HUES6 (cell line): ENCODE measurements at regions not wholly inside any gene's neighbourhood (a gene's known extent, or its start where the extent isn't known, plus 50 kb on each side); places are given as distances from the start of the nearest gene placed in this dataset.

ENCODE experiments used
- H3K27ac ChIP-seq: 2 replicates; pipeline ENCODE4 v1.7.0; 2013; ENCODE audit warnings: low read depth, mild to moderate bottlenecking, low read length, inconsistent platforms
- H3K27me3 ChIP-seq: 2 replicates; pipeline ENCODE4 v1.6.1; 2013; ENCODE audit warnings: low read length; ENCODE audit not compliant: control insufficient read depth, insufficient read depth
- H3K36me3 ChIP-seq: 2 replicates; pipeline ENCODE4 v1.6.1; 2013; ENCODE audit warnings: low read length; ENCODE audit not compliant: control insufficient read depth, insufficient read depth
- H3K4me1 ChIP-seq: 2 replicates; pipeline ENCODE4 v1.6.1; 2013; ENCODE audit warnings: low read length; ENCODE audit not compliant: control insufficient read depth, insufficient read depth
- H3K4me3 ChIP-seq: 2 replicates; pipeline ENCODE4 v1.5.1; 2013; ENCODE audit warnings: low read depth, low read length
- H3K9ac ChIP-seq: one replicate; pipeline ENCODE4 v1.6.1; 2013; ENCODE audit warnings: mild to moderate bottlenecking, low read length
- H3K9me3 ChIP-seq: 2 replicates; pipeline ENCODE4 v1.6.1; 2013; ENCODE audit warnings: low read depth, low read length; ENCODE audit not compliant: control insufficient read depth, insufficient read depth

DNA sequence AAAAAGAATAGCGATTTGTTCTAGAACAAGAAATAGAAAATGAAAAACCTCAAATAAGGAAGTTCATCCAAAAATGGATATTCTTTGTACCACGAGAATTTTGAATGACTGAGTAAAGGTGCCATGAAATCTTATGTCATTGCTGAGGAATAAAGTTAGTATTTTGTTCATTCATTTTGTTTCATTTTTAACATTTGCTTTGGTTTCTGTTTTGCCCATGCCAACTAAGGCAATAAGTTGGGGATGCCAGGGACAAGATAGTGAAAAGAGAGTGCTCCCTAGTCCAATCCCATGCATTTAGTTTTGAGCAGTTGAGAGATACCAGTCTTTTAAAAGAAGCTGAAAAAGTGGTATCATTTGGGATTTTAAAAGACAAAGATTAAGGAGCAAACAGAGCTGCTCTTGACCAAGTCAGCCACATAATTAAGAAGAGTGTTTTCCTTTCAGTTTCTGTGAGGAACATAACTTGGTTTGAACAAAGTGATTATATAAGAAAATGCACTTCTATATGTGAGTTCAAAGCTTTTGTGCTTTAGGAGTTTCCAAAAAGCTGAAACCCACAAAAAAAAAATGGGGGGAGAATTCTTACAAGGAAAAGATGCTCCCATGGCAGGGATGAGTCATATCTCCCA lies 201.4 kb downstream of the PLOD2 start:
- no peak overlapping the region for H3K9ac ChIP-seq
- no peak overlapping the region for H3K27ac ChIP-seq
- no peaks in the 10 kb centered on the region for H3K4me1 ChIP-seq
- H3K4me3 ChIP-seq = no peak overlapping the region
- no peaks in the 10 kb centered on the region for H3K36me3 ChIP-seq
- H3K27me3 ChIP-seq = no peaks in the 10 kb centered on the region
- no peaks in the 10 kb centered on the region for H3K9me3 ChIP-seq

DNA sequence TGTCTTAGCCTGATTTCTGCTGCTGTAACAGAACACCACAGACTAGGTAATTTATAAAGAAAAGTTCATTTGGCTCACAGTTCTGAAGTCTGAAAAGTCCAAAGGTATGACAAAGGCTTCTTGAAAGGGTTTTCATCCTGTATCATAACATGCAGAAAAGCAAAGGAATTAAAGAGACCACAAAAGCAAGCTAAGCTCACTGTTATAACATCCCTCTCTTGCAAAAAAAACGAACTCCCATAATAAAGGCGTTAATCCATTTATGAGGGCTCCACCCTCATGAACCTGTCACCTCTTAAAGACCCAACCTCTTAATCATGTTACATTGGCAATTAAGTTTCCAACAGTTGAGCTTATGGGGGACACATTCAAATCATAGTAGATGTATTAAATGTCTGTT lies 197.9 kb downstream of the PLOD2 start:
- no peaks in the 10 kb centered on the region for H3K9me3 ChIP-seq
- no peak overlapping the region for H3K27ac ChIP-seq
- H3K9ac ChIP-seq = no peak overlapping the region
- no peaks in the 10 kb centered on the region for H3K4me1 ChIP-seq
- no peaks in the 10 kb centered on the region for H3K36me3 ChIP-seq
- no peak overlapping the region for H3K4me3 ChIP-seq
- H3K27me3 ChIP-seq = no peaks in the 10 kb centered on the region

- Histone ChIP-seq H3K4me1 (no peaks in the 10 kb centered on the region), H3K9ac (no peak overlapping the region), H3K27me3 (no peaks in the 10 kb centered on the region), H3K4me3 (no peak overlapping the region), H3K36me3 (no peaks in the 10 kb centered on the region), H3K27ac (no peak overlapping the region), H3K9me3 (no peaks in the 10 kb centered on the region)
Measured at GRCh38 chr3:145967043-145967442, 193.9 kb downstream of the PLOD2 start.

DNA sequence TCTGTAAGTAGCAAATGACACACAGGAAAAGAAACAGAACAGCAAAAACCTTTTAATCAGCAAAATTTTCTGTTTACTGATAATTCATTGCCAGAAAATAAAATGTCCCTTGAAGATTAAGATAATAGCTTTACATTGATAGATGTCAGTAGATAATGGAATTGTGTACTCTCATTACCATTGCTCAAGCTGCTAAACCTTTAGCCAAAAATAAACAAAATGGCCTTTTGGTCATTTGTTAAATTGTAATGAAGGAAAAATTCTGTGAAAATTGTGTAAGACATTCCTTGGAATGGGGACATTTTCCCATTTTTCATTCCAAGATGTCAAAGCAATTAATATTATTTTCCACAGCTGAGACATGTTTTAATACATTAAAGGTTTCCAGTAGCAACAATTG lies 189.8 kb downstream of the PLOD2 start:
- no peaks in the 10 kb centered on the region for H3K36me3 ChIP-seq
- no peak overlapping the region for H3K9ac ChIP-seq
- no peak overlapping the region for H3K4me3 ChIP-seq
- H3K27ac ChIP-seq = no peak overlapping the region
- H3K27me3 ChIP-seq = no peaks in the 10 kb centered on the region
- no peaks in the 10 kb centered on the region for H3K9me3 ChIP-seq
- no peaks in the 10 kb centered on the region for H3K4me1 ChIP-seq

DNA sequence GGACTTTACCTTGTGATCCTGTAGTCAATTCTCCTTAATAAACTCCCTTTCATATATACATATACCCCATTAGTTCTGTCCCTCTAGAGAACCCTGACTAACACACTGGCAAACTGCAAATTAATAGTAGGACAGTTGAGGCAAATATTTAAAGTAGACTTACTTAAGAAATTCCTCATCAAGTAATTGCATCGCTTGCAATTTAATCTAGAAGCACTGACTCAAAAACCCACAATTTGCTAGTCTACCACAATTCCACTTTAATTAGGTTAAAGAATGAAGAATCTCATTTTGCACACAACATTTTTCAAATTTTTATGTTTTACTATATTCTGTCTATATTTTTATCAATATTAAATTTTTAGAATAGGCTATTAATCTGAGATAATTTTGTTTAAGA lies 188.1 kb downstream of the PLOD2 start:
- no peak overlapping the region for H3K27ac ChIP-seq
- H3K9ac ChIP-seq = no peak overlapping the region
- H3K9me3 ChIP-seq = no peaks in the 10 kb centered on the region
- H3K27me3 ChIP-seq = no peaks in the 10 kb centered on the region
- no peaks in the 10 kb centered on the region for H3K36me3 ChIP-seq
- H3K4me3 ChIP-seq = no peak overlapping the region
- no peaks in the 10 kb centered on the region for H3K4me1 ChIP-seq

DNA sequence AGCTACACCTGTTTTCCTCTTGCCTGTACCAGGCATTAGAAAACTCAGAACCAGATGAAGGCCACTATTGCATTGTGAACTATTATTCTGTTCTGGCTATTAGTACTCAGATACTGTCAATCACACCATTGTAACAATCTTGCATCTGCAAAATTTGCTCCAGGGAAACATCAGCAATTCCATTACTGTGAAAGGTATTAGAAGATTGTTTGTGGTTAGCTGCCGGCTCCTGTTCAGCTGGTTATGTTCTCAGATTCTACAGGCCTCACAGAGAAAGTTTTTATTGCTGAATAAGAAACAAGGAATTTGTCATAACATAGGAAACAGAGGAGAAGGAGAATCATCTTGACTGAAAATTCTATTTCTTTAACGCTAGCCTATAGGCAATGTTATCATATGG lies 179.9 kb downstream of the PLOD2 start:
- no peaks in the 10 kb centered on the region for H3K9me3 ChIP-seq
- no peaks in the 10 kb centered on the region for H3K4me1 ChIP-seq
- H3K27me3 ChIP-seq = no peaks in the 10 kb centered on the region
- H3K4me3 ChIP-seq = no peak overlapping the region
- no peak overlapping the region for H3K9ac ChIP-seq
- H3K27ac ChIP-seq = no peak overlapping the region
- H3K36me3 ChIP-seq = no peaks in the 10 kb centered on the region

GRCh38 chr3:145983101-145983500 lies 177.9 kb downstream of the PLOD2 start:
- Histone ChIP-seq H3K27me3 (no peaks in the 10 kb centered on the region), H3K9ac (no peak overlapping the region), H3K4me1 (no peaks in the 10 kb centered on the region), H3K27ac (no peak overlapping the region), H3K4me3 (no peak overlapping the region), H3K36me3 (no peaks in the 10 kb centered on the region), H3K9me3 (no peaks in the 10 kb centered on the region)
